Stimulated activated CD4-positive, alpha-beta T cell treated with anti-CD3 and anti-CD28 coated beads, Interleukin-1b, Interleukin-23, amount 100 ng/mL, for 24 hours (primary cell): ENCODE measurements at regions not wholly inside any gene's neighbourhood (a gene's known extent, or its start where the extent isn't known, plus 50 kb on each side); places are given as distances from the start of the nearest gene placed in this dataset.

Experiments
- DNase-seq, 4 experiments: peaks; one replicate each; pipeline ENCODE4 v3.0.0-alpha.2; 2020; ENCODE audit warnings: low read depth in 4 of 4, low spot score in 1 of 4

- no peak for DNase-seq
These were observed 60.1 kb upstream of the OTX2 start for GRCh38 chr14:56870336-56870735.

DNA sequence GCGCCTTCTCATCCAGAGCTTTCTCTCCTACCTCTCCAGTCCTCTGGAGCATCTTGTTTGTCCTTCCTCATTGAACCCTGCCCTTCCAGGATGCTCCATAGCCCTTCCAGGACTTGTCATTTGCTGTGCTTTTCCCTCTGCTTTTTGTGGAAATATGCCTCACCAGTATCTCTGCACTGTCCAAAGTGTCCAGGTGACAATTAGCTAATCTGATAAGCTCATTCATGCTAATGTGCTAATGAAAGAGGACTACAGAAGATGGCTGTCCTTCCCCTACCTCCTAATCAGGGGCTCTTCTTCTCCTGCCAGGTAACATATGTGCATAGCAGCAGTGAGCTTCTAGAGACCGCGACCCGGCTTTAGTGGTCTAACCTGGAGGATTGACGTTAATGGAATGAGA is 58.4 kb upstream of the OTX2 start:
- no peak for DNase-seq

DNA sequence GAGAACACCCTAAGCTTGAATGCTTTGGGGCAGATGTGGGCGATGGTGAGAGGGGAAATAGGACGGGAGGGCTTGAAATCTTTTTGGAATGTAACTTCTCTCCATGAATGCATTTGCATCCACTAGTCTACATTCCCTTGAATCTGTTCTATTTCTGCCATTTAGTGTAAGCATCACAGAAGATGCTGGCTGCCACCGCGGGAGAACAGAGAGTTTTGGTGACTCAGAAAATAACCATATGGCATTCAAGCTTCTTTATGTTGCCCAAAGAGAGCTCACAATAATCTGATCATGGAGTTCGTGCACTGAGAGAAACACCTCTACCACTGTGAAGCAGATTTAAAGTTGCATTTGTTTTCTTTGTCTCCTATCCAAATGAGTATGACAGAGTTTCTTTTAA is 52.6 kb upstream of the OTX2 start:
- DNase-seq = no peak

DNA sequence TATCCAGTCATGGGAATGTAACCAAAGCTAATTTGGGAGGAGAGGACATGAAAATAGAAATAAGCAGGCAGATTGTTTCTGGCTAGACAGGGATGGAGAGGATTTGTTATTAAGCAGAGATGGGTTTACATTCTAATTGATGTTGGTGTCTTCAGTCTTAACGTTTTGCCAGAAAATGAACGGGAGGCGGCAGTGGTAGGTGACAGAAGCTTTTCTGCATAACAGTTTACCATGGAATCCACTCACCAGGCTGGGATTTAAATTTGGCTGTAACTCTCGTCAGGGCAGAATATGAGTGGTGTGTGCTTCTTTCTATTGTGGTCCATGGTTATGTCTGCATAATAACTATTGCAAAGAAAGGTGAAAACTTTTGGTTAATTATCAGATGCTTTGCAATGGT is 50.2 kb upstream of the OTX2 start:
- DNase-seq = no peak
